Stimulated activated CD8-positive, alpha-beta memory T cell treated with anti-CD3 and anti-CD28 coated beads, Interleukin-15, amount 100 ng/mL, for 24 hours (primary cell): ENCODE measurements at regions not wholly inside any gene's neighbourhood (a gene's known extent, or its start where the extent isn't known, plus 50 kb on each side); places are given as distances from the start of the nearest gene placed in this dataset.

Experiments used
- DNase-seq: peaks from one replicate; pipeline ENCODE4 v3.0.0-alpha.2; 2020; ENCODE audit warnings: low read depth

GRCh38 chr4:180571516-180572055 is 1671.6 kb upstream of the TENM3 start:
- no peak for DNase-seq

- DNase-seq = no peak
Observed at GRCh38 chr4:180578175-180578574, 1665.0 kb upstream of the TENM3 start.

GRCh38 chr4:180581061-180581460 is 1662.1 kb upstream of the TENM3 start:
- DNase-seq = no peak

GRCh38 chr4:180587379-180587778 is 1655.8 kb upstream of the TENM3 start:
- DNase-seq = no peak

- no peak for DNase-seq
Observed at GRCh38 chr4:180589575-180589974, 1653.6 kb upstream of the TENM3 start.

- DNase-seq = no peak
Observed at GRCh38 chr4:180596888-180597483, 1646.2 kb upstream of the TENM3 start.

GRCh38 chr4:180598281-180598680 is 1644.9 kb upstream of the TENM3 start:
- DNase-seq = no peak

GRCh38 chr4:180603791-180604190 is 1639.4 kb upstream of the TENM3 start:
- no peak for DNase-seq

GRCh38 chr4:180610324-180610723 is 1632.9 kb upstream of the TENM3 start:
- no peak for DNase-seq

GRCh38 chr4:180615746-180616145 is 1627.5 kb upstream of the TENM3 start:
- DNase-seq = no peak

- DNase-seq = no peak
Observed at GRCh38 chr4:180617196-180617595, 1626.0 kb upstream of the TENM3 start.

- no peak for DNase-seq
Observed at GRCh38 chr4:180618396-180618795, 1624.8 kb upstream of the TENM3 start.

GRCh38 chr4:180619440-180619839 is 1623.8 kb upstream of the TENM3 start:
- DNase-seq = no peak

- DNase-seq = no peak
Observed at GRCh38 chr4:180622254-180622653, 1620.9 kb upstream of the TENM3 start.

- DNase-seq = no peak
Observed at GRCh38 chr4:180625653-180626052, 1617.5 kb upstream of the TENM3 start.

GRCh38 chr4:180630012-180630665 is 1613.1 kb upstream of the TENM3 start:
- no peak for DNase-seq

- no peak for DNase-seq
Observed at GRCh38 chr4:180634306-180634705, 1608.9 kb upstream of the TENM3 start.

- no peak for DNase-seq
Observed at GRCh38 chr4:180635281-180635680, 1607.9 kb upstream of the TENM3 start.

- DNase-seq = no peak
Observed at GRCh38 chr4:180636696-180637404, 1606.4 kb upstream of the TENM3 start.

- no peak for DNase-seq
Observed at GRCh38 chr4:180637616-180638015, 1605.6 kb upstream of the TENM3 start.

GRCh38 chr4:180640193-180640592 is 1603.0 kb upstream of the TENM3 start:
- no peak for DNase-seq

- DNase-seq = no peak
Observed at GRCh38 chr4:180641495-180641894, 1601.7 kb upstream of the TENM3 start.

GRCh38 chr4:180642732-180643131 is 1600.5 kb upstream of the TENM3 start:
- DNase-seq = no peak
